Fibroblast of the aortic adventitia (primary cell): ENCODE measurements at regions not wholly inside any gene's neighbourhood (a gene's known extent, or its start where the extent isn't known, plus 50 kb on each side); places are given as distances from the start of the nearest gene placed in this dataset.

ENCODE experiments used
- DNase-seq: peaks from one replicate; pipeline ENCODE4 v3.0.0-alpha.2; 2010; ENCODE audit warnings: low read depth
- H3K4me3 ChIP-seq: 2 replicates; pipeline ENCODE4 v1.5.1; 2011; ENCODE audit warnings: low read depth, mild to moderate bottlenecking, control low read depth, low read length, moderate library complexity
- TF ChIP-seq, protein P1 (sequence below): IDR thresholded peaks from 2 replicates; pipeline ENCODE4 v1.5.1; 2011; ENCODE audit warnings: mild to moderate bottlenecking, low read length, control low read depth, inconsistent platforms; ENCODE audit not compliant: insufficient read depth

DNA sequence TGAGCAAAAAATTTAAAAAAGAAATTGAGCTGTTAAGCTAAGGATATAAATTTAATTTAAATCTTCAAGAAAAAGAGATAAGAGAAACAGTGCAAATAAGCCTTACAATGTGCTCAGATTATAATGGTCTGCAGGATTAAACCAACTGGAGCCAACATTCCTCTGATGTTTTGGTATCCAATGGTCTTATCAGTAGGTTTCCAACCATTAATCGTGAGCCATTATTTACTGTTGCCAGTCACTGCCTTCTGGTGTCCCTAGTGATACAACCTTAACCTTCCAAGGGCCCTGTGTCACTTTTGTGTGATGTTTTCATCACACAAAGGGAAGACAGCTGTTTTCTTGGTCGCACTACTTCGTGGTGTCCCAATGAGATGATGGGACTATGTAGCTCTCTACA, 134.5 kb upstream of the CTAGE1 start:
- H3K4me3 ChIP-seq, result no peak overlapping the region
- TF ChIP-seq, protein P1, sequence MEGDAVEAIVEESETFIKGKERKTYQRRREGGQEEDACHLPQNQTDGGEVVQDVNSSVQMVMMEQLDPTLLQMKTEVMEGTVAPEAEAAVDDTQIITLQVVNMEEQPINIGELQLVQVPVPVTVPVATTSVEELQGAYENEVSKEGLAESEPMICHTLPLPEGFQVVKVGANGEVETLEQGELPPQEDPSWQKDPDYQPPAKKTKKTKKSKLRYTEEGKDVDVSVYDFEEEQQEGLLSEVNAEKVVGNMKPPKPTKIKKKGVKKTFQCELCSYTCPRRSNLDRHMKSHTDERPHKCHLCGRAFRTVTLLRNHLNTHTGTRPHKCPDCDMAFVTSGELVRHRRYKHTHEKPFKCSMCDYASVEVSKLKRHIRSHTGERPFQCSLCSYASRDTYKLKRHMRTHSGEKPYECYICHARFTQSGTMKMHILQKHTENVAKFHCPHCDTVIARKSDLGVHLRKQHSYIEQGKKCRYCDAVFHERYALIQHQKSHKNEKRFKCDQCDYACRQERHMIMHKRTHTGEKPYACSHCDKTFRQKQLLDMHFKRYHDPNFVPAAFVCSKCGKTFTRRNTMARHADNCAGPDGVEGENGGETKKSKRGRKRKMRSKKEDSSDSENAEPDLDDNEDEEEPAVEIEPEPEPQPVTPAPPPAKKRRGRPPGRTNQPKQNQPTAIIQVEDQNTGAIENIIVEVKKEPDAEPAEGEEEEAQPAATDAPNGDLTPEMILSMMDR, result no peak
- DNase-seq, result peak; percentile 75

GRCh38 chr18:22552899-22553460, 135.3 kb upstream of the CTAGE1 start:
- TF ChIP-seq, protein P1, result no peak
- DNase-seq, result peak; percentile 65
- H3K4me3 ChIP-seq, result no peak overlapping the region

DNA sequence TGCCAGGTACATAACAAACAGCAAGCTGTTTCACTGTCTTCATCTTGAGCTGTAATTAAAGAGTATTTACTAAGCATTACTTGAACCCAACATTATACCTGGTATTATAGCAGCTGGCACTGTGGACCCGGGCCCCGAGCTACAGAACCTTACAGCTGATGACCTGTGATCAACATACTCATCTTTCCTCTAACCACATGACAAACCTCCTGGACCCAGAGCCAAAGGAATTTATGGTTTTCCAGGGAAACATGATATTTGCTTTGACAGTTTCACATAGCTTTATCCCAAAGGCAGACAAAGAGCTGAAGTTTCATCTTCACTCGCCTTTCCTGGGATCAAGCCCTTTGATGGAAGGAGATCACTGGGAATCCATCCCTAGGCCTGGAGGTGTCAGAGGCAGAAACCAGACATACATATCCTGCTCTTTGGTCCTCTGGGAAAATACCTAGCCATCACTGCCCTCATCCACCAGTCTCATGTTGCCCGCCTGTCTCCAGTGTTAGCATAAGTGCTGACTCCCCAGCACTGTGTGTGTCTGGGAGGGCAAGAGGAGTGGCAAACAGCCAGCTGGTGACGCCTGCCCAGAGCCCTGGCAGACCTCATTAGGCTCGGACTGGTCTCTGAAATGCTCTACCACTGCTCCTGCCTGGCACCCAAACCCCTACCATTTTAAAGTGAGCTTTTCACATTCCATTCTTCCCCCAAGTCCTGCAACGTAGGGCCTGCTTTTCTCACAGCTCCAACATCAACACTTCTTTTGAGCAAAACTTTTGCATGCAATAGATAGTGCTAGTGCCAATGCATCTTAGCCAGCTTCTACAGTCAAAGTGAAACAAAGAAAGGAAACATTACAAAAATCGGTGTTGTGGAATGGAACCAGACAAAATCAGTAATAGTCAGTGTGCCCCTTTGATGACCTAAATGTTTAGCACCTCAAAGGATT, 138.8 kb upstream of the CTAGE1 start:
- TF ChIP-seq, protein P1, result no peak
- no peak overlapping the region for H3K4me3 ChIP-seq
- peak; percentile 77 for DNase-seq

DNA sequence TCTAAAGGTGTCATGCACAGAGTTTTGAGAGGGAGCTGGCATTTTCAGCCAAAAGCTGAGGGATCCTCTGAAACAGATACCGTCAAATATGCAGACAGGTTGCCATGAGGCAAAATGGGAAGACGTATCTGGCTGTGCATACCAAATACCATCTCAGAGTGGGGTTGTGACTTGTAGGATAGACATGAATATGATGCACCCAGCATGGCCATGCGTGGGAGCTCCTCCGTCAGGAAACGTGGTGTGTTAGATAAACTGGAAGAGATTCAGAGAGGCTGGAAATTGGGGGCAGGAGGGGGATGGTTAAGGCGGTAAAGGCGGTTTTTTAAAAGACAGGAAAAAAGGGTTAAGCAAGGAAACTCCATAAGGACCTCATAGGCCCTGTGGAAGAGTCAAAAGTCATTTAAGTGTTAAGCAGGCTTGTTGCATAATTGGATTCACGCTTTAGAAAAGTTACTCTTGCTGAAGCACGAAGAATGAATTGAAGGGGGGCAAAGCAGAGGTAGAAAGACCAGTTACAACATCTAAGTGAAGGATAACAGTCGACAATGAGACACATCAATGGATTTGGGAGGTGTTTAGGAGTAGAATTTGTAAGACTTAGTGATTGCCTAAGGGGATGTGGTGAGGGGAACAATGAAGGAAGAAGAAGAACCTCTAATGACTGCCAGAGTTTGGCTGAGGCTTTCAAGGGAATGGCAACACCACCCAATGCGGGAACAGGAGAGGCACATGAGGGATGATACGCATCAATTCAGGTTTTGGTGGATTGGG, 139.6 kb upstream of the CTAGE1 start:
- DNase-seq, result no peak
- H3K4me3 ChIP-seq, result no peak overlapping the region
- TF ChIP-seq, protein P1, result no peak

GRCh38 chr18:22558945-22559385, 141.2 kb upstream of the CTAGE1 start:
- TF ChIP-seq, protein P1, result no peak
- peak overlapping the region; percentile 63 for H3K4me3 ChIP-seq
- DNase-seq, result peak; percentile 86

GRCh38 chr18:22559414-22560274, 141.9 kb upstream of the CTAGE1 start:
- peak overlapping the region; percentile 63 for H3K4me3 ChIP-seq
- peak; percentile 89 for DNase-seq
- TF ChIP-seq, protein P1, result peak; percentile 39
